T-cell (primary cell): ENCODE measurements at regions not wholly inside any gene's neighbourhood (a gene's known extent, or its start where the extent isn't known, plus 50 kb on each side); places are given as distances from the start of the nearest gene placed in this dataset.

Experiments
- ATAC-seq, 4 experiments: fragments of 200-7000 bp in 3 of 4; fragments of 150-1000 bp in 1 of 4; cut with Tn5 transposase; replicated peaks in 1 of 4; 1 replicate in 3 of 4; 2 replicates in 1 of 4; pipeline ENCODE4 v1.10.0; 2021; ENCODE audit warnings: moderate library complexity in 3 of 4, mild to moderate bottlenecking in 2 of 4, moderate number of reproducible peaks in 1 of 4
- CTCF ChIA-PET, 2 donors: fragments of 300-600 bp; sonication (Branson Sonifier 250); formaldehyde crosslinking; loops; one replicate each; lab custom pipeline; 2022; ENCODE audit warnings: antibody characterized with exemption in 2 of 2; lab: Charles Lee
- POLR2A ChIA-PET, 2 donors: fragments of 300-600 bp; sonication (Branson Sonifier 250); formaldehyde crosslinking; loops; one replicate each; lab custom pipeline; 2022; ENCODE audit warnings: antibody characterized with exemption in 2 of 2; lab: Charles Lee
- DNase-seq, 35 experiments: peaks; one replicate each; pipeline versions ENCODE4 v3.0.0 to v3.0.0-alpha.2; 2013 to 2023
- H3K27ac ChIP-seq: one replicate; pipeline ENCODE4 v1.5.1; 2013; ENCODE audit warnings: low read length
- H3K27me3 ChIP-seq, 2 experiments: replicated peaks in 1 of 2; 1 replicate in 1 of 2; 2 replicates in 1 of 2; pipeline versions ENCODE4 v1.6.1 to v1.7.0; 2013; ENCODE audit warnings: low read length in 1 of 2, mixed read lengths in 1 of 2; ENCODE audit not compliant: control insufficient read depth in 2 of 2, insufficient read depth in 2 of 2; ENCODE audit errors: extremely low read depth in 1 of 2
- H3K36me3 ChIP-seq, 2 donors: 1 replicate in 1 of 2; 2 replicates in 1 of 2; pipeline versions ENCODE4 v1.6.1 to v1.7.0; 2013; ENCODE audit warnings: low read length in 1 of 2; ENCODE audit not compliant: control insufficient read depth in 2 of 2, insufficient read depth in 1 of 2; ENCODE audit errors: extremely low read depth in 1 of 2
- H3K4me1 ChIP-seq, 2 experiments: 1 replicate in 1 of 2; 2 replicates in 1 of 2; pipeline versions ENCODE4 v1.6.1 to v1.7.0; 2013; ENCODE audit warnings: low read length in 2 of 2, mixed read lengths in 1 of 2; ENCODE audit not compliant: insufficient read depth in 2 of 2, control insufficient read depth in 1 of 2; ENCODE audit errors: extremely low read depth in 1 of 2
- H3K4me3 ChIP-seq, 2 donors: 1 replicate in 1 of 2; 2 replicates in 1 of 2; pipeline versions ENCODE4 v1.5.1 to v1.7.0; 2013; ENCODE audit warnings: mild to moderate bottlenecking in 2 of 2, low read length in 1 of 2, moderate library complexity in 1 of 2; ENCODE audit not compliant: control insufficient read depth in 1 of 2; ENCODE audit errors: extremely low read depth in 1 of 2
- H3K9me3 ChIP-seq: 2 replicates; pipeline ENCODE4 v1.7.0; 2013
- H3K27ac Mint-ChIP-seq, 2 donors: one replicate each; pipeline ENCODE4 v1.8.0; 2020 to 2021; ENCODE audit warnings: mild to moderate bottlenecking in 2 of 2, mixed read lengths in 2 of 2
- H3K27me3 Mint-ChIP-seq, 2 donors: one replicate each; pipeline ENCODE4 v1.8.0; 2021 to 2022; ENCODE audit warnings: mixed read lengths in 2 of 2
- H3K36me3 Mint-ChIP-seq: one replicate; pipeline ENCODE4 v1.8.0; 2021; ENCODE audit warnings: mixed read lengths
- H3K4me1 Mint-ChIP-seq, 3 donors: one replicate each; pipeline ENCODE4 v1.8.0; 2020 to 2022; ENCODE audit warnings: mixed read lengths in 3 of 3, mild to moderate bottlenecking in 1 of 3
- H3K4me3 Mint-ChIP-seq, 3 donors: one replicate each; pipeline ENCODE4 v1.8.0; 2020 to 2022; ENCODE audit warnings: mild to moderate bottlenecking in 3 of 3, mixed read lengths in 3 of 3, moderate library complexity in 3 of 3
- H3K9me3 Mint-ChIP-seq, 3 donors: one replicate each; pipeline ENCODE4 v1.8.0; 2020 to 2022; ENCODE audit warnings: mixed read lengths in 3 of 3
- WGBS: methylation state at CpG from one replicate; pipeline ENCODE4 v1.1.5; 2013; ENCODE audit warnings: missing lambda C conversion rate; ENCODE audit not compliant: insufficient coverage; 5-methylcytosine and 5-hydroxymethylcytosine counted together

- WGBS = 75% methylated on average over 2 of the region's 4 CpGs
- no peaks in the 10 kb centered on the region for H3K27me3 ChIP-seq
- H3K27me3 Mint-ChIP-seq = peaks cover 12 to 17% of the 10 kb centered on the region in 2 donors
- H3K9me3 Mint-ChIP-seq = no peaks in the 10 kb centered on the region
- ATAC-seq = no peak
- H3K4me1 Mint-ChIP-seq = no peaks in the 10 kb centered on the region
- no peak overlapping the region for H3K4me3 ChIP-seq
- no peak overlapping the region for H3K4me3 Mint-ChIP-seq
- H3K36me3 ChIP-seq = no peaks in the 10 kb centered on the region
- H3K36me3 Mint-ChIP-seq = no peaks in the 10 kb centered on the region
- no peaks in the 10 kb centered on the region for H3K4me1 ChIP-seq
- no peak overlapping the region for H3K27ac Mint-ChIP-seq
- H3K27ac ChIP-seq = no peak overlapping the region
- no peaks in the 10 kb centered on the region for H3K9me3 ChIP-seq
- ChIA-PET CTCF (interaction anchor here in 1 of 2 donors (0.8 kb wide), 1 partner anchor 10 kb away, joined by 3 read pairs; no protein-coding TSS in a partner anchor), POLR2A (no interaction called here)
- no peak for DNase-seq
Measured at GRCh38 chr14:87847216-87847755, 145.7 kb downstream of the GALC start.

GRCh38 chr14:87840906-87841305 is 152.1 kb downstream of the GALC start:
- no peak overlapping the region for H3K27ac Mint-ChIP-seq

DNA sequence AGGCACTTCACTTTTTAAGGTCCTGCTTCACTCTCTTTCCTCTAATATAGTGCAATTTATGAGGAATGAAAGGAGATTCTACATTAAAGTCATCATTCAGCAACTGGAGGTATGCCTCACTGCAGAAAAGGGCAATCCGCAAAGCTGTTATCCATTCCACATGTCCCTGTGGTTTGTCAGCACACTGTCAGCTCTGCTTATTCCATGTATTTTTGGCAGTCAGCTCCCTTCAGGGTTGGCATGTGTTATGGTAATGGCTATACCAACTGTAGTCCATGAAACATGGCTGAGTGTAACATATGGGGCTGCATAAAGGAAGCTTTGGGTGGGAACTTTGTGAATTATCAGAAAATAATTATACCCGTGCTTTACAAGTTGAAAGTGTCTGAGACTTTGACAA is 154.1 kb downstream of the GALC start:
- no peak overlapping the region for H3K4me3 Mint-ChIP-seq
- no peaks in the 10 kb centered on the region for H3K4me1 Mint-ChIP-seq
- Histone ChIP-seq H3K36me3 (no peaks in the 10 kb centered on the region), H3K9me3 (no peaks in the 10 kb centered on the region), H3K27me3 (no peaks in the 10 kb centered on the region), H3K4me1 (no peaks in the 10 kb centered on the region), H3K4me3 (no peak overlapping the region), H3K27ac (no peak overlapping the region)
- no peak for ATAC-seq
- CTCF ChIA-PET = no interaction called here
- POLR2A ChIA-PET = no interaction called here
- H3K36me3 Mint-ChIP-seq = no peaks in the 10 kb centered on the region
- no peaks in the 10 kb centered on the region for H3K9me3 Mint-ChIP-seq
- peaks cover 5 to 6% of the 10 kb centered on the region in 2 donors for H3K27me3 Mint-ChIP-seq
- no peak for DNase-seq
- H3K27ac Mint-ChIP-seq = no peak overlapping the region
- WGBS = no CpG with 5 or more reads among the region's 2 CpGs

More at GRCh38 chr14:87840906-87841305, 152.1 kb downstream of the GALC start:
- DNase-seq (no peak), ATAC-seq (no peak)
- Histone ChIP-seq H3K27ac (no peak overlapping the region), H3K4me3 (no peak overlapping the region), H3K27me3 (no peaks in the 10 kb centered on the region), H3K9me3 (no peaks in the 10 kb centered on the region), H3K36me3 (no peaks in the 10 kb centered on the region), H3K4me1 (no peaks in the 10 kb centered on the region)
- Mint-ChIP-seq H3K4me3 (no peak overlapping the region), H3K9me3 (no peaks in the 10 kb centered on the region), H3K4me1 (no peaks in the 10 kb centered on the region), H3K36me3 (no peaks in the 10 kb centered on the region), H3K27me3 (peaks cover 9 to 10% of the 10 kb centered on the region in 2 donors)
- ChIA-PET POLR2A (no interaction called here), CTCF (no interaction called here)
- WGBS = no CpG with 5 or more reads among the region's 2 CpGs

DNA sequence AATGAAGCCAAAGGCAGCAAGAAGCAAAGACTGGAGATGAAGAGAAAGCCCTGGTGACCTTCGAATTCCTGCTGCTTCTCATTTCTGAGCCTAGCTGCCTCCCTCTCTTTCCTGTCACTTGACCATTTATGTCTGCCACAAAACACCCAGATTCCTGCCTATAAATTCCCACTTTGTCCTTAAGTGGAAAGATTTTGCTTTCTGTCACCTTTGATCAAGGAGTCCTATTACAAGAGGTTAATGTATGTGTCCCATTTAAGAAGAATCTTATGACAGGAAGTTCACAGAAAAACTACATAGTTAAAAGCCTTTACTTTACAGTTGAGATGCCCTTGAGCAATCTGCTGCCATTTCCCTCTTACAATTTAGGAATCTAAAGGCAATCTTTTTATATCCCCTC is 155.7 kb downstream of the GALC start:
- H3K27ac ChIP-seq = no peak overlapping the region
- no CpG with 5 or more reads among the region's 1 CpG for WGBS
- no peak overlapping the region for H3K4me3 ChIP-seq
- Mint-ChIP-seq H3K36me3 (no peaks in the 10 kb centered on the region), H3K27me3 (peaks cover 8% of the 10 kb centered on the region in 2 donors), H3K9me3 (peaks cover 0 to 3% (median 0%) of the 10 kb centered on the region in 3 donors), H3K27ac (no peak overlapping the region), H3K4me1 (no peaks in the 10 kb centered on the region), H3K4me3 (no peak overlapping the region)
- H3K4me1 ChIP-seq = no peaks in the 10 kb centered on the region
- no peaks in the 10 kb centered on the region for H3K36me3 ChIP-seq
- DNase-seq = no peak
- CTCF ChIA-PET = no interaction called here
- H3K9me3 ChIP-seq = no peaks in the 10 kb centered on the region
- H3K27me3 ChIP-seq = no peaks in the 10 kb centered on the region
- POLR2A ChIA-PET = no interaction called here
- no peak for ATAC-seq

- CTCF ChIA-PET = no interaction called here
- H3K9me3 ChIP-seq = no peaks in the 10 kb centered on the region
- Mint-ChIP-seq H3K4me3 (no peak overlapping the region), H3K36me3 (no peaks in the 10 kb centered on the region), H3K9me3 (peaks cover 0 to 3% (median 0%) of the 10 kb centered on the region in 3 donors), H3K27ac (no peak overlapping the region), H3K4me1 (no peaks in the 10 kb centered on the region), H3K27me3 (peaks cover 14 to 23% of the 10 kb centered on the region in 2 donors)
- H3K27ac ChIP-seq = no peak overlapping the region
- no peaks in the 10 kb centered on the region for H3K36me3 ChIP-seq
- ATAC-seq = no peak
- WGBS = no CpG with 5 or more reads among the region's 1 CpG
- no peak overlapping the region for H3K4me3 ChIP-seq
- no peaks in the 10 kb centered on the region for H3K4me1 ChIP-seq
- H3K27me3 ChIP-seq = no peaks in the 10 kb centered on the region
- DNase-seq = no peak
- POLR2A ChIA-PET = no interaction called here
Measured at GRCh38 chr14:87834594-87834993, 158.4 kb downstream of the GALC start.

DNA sequence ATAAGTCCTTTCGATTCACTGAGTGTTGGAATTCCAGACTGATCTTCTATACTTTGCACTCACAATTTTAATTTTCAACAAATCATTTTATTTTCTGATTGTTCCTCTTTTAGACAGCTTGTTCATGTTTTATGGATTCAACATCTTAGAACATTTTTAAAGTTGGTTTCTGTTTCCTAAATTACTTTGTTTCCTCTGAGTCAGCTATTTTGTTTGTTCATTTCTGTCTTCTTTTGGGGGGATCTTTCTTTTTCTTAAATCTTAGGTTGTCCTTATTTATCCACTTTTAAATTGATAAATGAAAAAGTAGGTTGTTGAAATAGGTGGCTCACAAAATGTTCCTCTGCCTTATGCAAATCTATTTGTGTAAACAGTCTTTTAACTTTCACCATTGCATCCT is 160.0 kb downstream of the GALC start:
- no peak overlapping the region for H3K27ac ChIP-seq
- DNase-seq = no peak
- POLR2A ChIA-PET = no interaction called here
- H3K4me3 ChIP-seq = no peak overlapping the region
- no peaks in the 10 kb centered on the region for H3K4me1 Mint-ChIP-seq
- peaks cover 0 to 3% (median 0%) of the 10 kb centered on the region in 3 donors for H3K9me3 Mint-ChIP-seq
- no peak for ATAC-seq
- CTCF ChIA-PET = no interaction called here
- H3K4me3 Mint-ChIP-seq = no peak overlapping the region
- no peaks in the 10 kb centered on the region for H3K4me1 ChIP-seq
- H3K36me3 Mint-ChIP-seq = no peaks in the 10 kb centered on the region
- no peak overlapping the region for H3K27ac Mint-ChIP-seq
- H3K27me3 ChIP-seq = no peaks in the 10 kb centered on the region
- WGBS = no CpG with 5 or more reads among the region's 1 CpG
- H3K9me3 ChIP-seq = no peaks in the 10 kb centered on the region
- peaks cover 17 to 25% of the 10 kb centered on the region in 2 donors for H3K27me3 Mint-ChIP-seq
- no peaks in the 10 kb centered on the region for H3K36me3 ChIP-seq
